HG02610 (cell line): ENCODE measurements at regions not wholly inside any gene's neighbourhood (a gene's known extent, or its start where the extent isn't known, plus 50 kb on each side); places are given as distances from the start of the nearest gene placed in this dataset.

ENCODE experiments used
- ATAC-seq: cut with Tn5 transposase; IDR thresholded peaks from one replicate; pipeline ENCODE4 v1.9.1; 2021; ENCODE audit warnings: mild to moderate bottlenecking, moderate library complexity; ENCODE audit not compliant: unreplicated experiment

- no peak for ATAC-seq
Measured at GRCh38 chr6:169905041-169905807, 153.8 kb downstream of the ERMARD start.

- no peak for ATAC-seq
Measured at GRCh38 chr6:169904051-169904922, 152.9 kb downstream of the ERMARD start.

DNA sequence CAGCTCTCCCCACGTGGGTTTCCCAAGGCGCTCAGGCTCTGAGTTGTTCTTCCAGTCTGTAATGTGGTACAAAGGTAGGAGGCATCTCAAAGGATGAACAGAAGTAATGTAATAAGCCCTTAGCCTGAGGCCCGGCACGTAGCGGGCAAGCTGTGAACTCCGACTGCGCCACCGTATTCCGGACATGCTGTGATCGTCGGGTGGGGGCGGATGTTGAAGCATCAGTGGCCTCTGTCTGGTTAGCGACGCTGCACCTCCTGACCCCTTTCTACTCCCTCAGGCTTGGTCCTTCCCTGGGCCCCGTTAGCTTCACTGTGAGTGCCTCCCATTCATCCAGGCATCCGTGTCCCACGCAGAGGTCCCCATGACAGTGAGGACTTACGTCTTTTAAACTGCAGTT, 151.7 kb downstream of the ERMARD start:
- ATAC-seq, result no peak

- ATAC-seq, result no peak
Measured at GRCh38 chr6:169902604-169903003, 151.2 kb downstream of the ERMARD start.

DNA sequence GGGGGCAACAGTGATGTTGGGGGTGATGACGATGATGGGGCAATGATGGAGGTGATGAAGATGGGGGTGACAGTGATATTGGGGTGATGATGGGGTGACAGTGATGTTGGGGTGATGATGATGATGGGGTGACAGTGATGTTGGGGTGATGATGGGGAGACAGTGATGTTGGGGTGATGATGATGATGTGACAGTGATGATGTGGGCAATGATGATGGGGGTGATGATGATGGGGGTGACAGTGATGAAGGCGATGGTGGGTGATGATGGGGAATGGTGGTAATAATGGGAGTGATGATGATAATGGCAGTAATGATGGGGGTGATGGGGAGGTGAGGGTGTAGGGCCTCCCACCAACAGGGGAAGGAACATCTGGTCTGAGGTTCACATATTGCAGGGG, 150.6 kb downstream of the ERMARD start:
- ATAC-seq, result no peak

GRCh38 chr6:169899481-169900145, 148.2 kb downstream of the ERMARD start:
- ATAC-seq, result no peak

GRCh38 chr6:169898788-169899480, 147.5 kb downstream of the ERMARD start:
- ATAC-seq, result no peak

DNA sequence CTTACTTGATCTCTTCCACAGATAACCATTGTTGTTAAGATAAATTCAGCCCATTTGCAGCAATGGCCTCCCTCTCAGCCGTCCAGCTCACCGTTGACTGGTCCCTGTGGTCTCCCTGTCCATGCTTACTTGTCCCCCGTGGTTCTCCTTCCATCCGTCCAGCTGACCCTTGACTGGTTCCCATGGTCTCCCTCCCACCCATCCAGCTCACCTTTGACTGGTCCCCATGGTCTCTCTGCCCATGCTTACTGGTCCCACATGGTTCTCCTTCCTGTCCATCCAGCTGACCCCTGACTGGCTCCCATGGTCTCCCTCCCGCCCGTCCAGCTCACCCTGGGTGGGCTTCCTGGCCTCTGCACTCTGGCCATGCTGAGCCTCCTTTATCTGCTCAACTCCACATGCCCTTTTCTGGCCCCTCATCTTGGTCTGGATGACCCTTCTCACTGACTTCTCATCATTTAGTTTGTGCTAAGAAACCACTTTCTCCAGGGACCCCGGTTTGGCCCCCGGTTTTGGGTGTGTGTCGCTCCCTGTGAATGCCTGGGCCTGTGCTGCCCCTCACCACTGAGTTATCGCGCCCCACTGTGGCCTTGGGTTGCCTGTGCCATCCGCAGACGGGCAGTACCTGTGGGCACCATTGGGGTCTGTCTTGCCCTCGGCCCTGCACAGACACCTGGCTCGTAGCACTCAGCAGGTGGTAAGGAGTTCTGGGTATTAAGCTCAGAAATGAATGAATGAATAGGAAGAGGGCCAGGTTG, 146.4 kb downstream of the ERMARD start:
- ATAC-seq, result no peak

DNA sequence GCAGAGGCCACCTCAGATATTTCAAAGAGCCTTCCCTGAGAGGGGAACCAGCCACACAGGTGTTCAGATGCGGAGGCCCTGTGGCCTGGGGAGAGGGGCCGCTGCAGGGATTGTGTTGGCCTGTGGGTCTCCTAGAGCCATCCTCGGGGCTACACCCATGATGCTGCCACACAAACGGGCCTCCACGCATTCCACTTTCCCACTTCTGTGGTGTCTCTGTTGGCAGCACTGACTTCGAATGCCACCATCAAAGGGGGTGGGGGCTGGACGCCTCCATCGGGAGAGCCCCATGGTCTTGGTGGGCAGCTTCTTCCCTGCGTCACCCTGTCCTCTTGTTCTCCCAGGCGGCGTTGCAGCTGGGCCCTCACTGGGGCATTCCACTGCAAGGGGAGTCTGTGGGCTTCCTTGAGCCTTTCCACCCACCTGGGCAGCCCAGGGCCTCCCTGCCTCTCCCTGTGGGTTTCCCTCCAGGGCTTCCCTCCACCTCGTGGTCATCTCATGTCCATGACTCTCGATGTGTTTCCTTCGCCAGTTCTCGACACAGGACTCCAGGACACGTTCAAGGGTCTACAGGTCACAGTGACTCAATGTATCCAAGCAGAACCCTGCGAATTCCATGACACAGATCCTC, 145.5 kb downstream of the ERMARD start:
- no peak for ATAC-seq

DNA sequence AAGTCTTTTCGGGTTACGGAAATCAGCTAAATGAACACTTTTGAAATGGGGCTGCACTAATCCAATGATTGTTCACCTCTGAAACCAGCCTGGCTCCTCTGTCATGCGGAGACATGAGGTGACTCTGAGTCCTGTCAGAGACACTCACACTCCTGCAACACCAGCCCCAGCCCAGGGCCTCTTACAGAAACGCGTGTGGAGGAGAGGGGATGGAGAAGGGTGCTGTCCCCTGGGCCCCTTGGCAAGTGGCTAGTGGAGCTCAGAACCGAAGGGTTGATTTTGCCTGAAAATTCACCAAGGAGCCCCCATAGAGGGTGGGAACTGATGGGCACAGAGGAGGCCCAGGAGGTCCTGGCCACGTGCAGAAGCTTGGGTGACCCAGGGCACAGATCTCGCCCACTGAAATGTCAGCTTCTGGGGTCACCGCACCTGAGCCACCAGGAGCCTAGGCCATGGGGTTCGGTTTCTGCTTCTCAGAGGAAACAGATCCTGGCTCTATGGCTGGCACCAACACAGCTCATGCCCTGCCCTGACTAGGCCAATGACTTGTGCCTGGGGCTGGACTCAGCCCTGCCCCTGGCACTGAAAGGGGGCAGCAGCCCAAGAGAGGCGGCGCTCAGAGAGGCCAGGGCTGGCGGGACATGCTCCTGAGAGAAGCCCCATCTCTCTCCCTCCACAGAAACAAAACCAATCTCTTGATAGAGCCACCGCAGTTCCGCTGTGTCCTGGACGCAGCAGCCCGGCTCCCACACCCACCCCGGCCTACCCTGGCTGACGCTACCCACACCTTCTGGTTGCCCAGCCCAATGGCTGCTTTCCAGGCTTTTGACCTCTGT, 144.7 kb downstream of the ERMARD start:
- no peak for ATAC-seq

- no peak for ATAC-seq
Measured at GRCh38 chr6:169895000-169895759, 143.8 kb downstream of the ERMARD start.

GRCh38 chr6:169894377-169894960, 143.0 kb downstream of the ERMARD start:
- no peak for ATAC-seq

- ATAC-seq, result no peak
Measured at GRCh38 chr6:169893624-169894023, 142.2 kb downstream of the ERMARD start.

- no peak for ATAC-seq
Measured at GRCh38 chr6:169891846-169892245, 140.4 kb downstream of the ERMARD start.

DNA sequence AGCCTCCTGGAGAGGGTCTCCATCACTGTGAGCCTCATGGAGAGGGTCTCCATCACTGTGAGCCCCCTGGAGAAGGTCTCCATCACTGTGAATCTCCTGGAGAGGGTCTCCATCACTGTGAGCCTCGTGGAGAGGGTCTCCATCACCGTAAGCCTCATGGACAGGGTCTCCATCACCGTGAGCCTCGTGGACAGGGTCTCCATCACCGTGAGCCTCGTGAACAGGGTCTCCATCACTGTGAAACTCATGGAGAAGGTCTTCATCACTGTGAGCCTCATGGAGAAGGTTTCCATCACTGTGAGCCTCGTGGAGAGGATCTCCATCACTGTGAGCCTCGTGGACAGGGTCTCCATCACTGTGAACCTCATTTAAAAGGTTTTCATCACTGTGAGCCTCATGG, 140.0 kb downstream of the ERMARD start:
- no peak for ATAC-seq

- ATAC-seq, result no peak
Measured at GRCh38 chr6:169890901-169891300, 139.5 kb downstream of the ERMARD start.

GRCh38 chr6:169890049-169890448, 138.6 kb downstream of the ERMARD start:
- no peak for ATAC-seq
